ENCODE measurements at regions not wholly inside any gene's neighbourhood (a gene's known extent, or its start where the extent isn't known, plus 50 kb on each side); places are given as distances from the start of the nearest gene placed in this dataset.

DNA sequence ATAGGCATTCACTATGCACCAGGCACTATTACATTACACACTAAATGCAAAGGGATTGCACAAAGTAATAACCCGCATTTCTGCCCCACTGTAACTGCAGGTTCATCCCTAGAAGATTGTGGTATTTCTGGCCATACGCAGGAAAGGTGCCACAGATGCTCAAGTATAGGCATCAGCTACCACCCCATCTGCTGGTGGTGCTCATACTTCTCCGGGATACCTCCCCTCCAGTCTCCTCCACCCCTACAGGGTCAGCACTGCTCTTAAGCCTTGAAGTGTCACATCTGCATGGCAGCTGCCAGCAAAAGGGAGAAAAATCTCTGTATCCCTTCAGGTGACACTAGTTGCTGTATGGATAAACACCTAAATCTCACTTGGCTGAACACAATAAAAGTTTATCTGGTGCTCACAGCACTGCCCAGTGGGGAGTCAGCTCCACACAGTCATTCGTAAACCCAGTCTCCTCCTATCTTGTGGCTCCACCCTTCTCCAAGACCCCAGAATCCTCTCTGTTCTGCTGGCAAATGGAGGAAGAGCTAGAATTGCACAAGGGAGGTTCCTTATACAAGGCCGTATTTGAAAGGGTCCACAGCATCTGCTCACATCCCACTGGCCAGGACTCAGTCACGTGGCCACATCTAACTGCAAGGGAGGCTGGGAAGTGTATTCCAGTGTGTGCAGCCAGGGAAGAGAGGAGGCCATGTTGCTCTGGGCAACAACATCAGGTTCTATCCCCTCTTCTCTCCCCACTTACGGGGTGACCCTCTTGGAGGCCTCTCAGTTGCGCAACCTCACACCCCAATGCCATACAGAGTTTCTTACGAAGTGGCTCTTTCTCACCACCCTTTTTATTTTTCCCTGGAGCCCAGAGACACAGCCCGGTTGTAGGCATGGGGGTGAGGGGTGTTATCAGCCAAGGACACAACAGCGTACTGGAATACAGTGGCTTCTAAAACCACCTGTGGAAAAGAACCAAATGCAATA is 114.7 kb downstream of the BUD13 start:
- TF ChIP-seq, protein P1, sequence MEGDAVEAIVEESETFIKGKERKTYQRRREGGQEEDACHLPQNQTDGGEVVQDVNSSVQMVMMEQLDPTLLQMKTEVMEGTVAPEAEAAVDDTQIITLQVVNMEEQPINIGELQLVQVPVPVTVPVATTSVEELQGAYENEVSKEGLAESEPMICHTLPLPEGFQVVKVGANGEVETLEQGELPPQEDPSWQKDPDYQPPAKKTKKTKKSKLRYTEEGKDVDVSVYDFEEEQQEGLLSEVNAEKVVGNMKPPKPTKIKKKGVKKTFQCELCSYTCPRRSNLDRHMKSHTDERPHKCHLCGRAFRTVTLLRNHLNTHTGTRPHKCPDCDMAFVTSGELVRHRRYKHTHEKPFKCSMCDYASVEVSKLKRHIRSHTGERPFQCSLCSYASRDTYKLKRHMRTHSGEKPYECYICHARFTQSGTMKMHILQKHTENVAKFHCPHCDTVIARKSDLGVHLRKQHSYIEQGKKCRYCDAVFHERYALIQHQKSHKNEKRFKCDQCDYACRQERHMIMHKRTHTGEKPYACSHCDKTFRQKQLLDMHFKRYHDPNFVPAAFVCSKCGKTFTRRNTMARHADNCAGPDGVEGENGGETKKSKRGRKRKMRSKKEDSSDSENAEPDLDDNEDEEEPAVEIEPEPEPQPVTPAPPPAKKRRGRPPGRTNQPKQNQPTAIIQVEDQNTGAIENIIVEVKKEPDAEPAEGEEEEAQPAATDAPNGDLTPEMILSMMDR (IDR thresholded peaks at IDR 0.05), result no peak
- TF ChIP-seq POLR2A (IDR thresholded peaks at IDR 0.05), result no peak
